HG02970 (cell line): ENCODE measurements at regions not wholly inside any gene's neighbourhood (a gene's known extent, or its start where the extent isn't known, plus 50 kb on each side); places are given as distances from the start of the nearest gene placed in this dataset.

Experiments used
- ATAC-seq: cut with Tn5 transposase; IDR thresholded peaks from one replicate; pipeline ENCODE4 v1.9.1; 2021; ENCODE audit warnings: mild to moderate bottlenecking, moderate library complexity, moderate number of reproducible peaks; ENCODE audit not compliant: unreplicated experiment, low FRiP score

DNA sequence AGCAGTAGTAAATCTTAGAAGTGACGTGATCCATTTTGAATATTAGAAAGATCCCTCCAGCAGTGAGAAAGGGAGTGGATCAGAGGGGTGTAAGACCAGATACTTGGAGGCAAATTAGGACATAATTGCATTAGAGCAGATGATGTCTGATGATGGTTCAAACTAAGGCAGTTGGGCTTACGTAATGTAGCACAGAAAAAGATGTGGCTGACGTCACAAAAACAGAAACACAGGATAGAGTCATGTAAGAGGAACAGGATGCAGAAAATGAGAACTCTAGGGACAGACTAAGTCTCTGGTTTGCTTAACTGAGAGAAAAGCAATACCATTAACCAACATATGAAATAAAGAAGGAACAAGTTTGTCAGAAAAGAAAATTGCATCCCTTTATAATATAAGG, 392.5 kb upstream of the DACH1 start:
- no peak for ATAC-seq

DNA sequence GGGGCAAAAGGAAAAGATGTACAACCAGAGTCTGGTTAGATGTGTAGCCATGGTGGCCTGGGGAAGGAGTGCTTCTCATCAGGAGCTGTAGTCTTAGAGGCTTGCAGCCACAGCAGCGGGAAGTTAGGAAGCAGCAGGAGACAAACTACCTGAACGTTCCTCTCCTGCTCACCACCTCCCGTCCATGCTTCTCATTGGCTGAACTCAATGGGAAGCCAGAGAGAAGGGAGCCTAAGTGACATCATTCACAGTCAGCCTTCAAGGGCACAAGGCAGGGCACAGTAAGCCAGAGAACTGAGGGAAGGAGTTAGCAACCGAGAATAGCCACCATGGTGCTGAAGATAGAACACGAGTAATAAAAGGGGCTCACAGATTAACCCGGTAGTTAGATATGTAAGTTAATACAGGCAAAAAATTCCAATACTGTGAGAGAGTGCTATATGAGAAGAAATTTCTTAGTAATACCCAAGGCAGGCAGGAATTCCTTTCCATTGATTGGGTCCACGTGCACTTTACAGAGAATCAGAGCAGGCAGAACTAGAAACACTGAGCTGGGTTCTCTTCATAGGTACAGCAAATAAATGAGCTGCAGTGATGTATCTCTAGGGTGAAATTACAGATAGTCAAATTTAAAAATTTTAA, 391.5 kb upstream of the DACH1 start:
- no peak for ATAC-seq

DNA sequence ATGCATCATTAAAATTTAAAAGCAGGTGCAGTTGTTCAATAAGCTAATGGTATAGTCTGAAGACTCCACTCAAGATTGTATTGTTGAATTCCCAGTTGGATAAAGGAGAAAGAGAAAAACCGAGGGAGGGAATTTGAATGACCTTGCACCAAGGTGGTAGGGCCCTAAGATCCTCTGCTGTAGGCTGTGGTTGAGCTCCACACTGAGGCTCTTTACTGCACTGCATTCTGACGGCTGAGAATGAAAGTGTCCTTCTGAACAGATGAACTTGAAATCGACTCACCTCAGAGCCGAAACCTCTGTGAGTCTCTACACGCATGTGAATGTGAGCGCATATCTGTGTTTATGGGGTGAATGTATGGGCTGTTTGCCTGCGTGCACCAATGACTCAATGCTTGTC, 388.9 kb upstream of the DACH1 start:
- ATAC-seq: no peak

DNA sequence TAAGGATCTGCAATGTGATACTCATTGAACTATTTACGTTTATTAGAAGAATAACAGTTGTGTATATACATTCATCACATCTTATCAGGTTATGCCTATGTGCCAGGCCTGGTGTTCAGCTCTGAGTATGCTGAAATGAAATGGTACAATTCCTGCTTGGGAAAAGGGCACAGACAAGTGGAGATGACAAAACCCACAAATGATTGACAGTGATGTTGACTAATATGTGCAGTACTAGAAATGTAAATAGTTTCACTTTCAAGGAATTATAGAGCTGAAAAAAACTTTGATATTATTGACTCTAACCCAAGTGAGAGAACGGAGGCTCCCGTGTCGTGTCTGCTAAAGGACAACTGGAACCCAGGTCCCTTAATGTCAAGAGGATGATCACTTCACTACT, 386.8 kb upstream of the DACH1 start:
- ATAC-seq: no peak

DNA sequence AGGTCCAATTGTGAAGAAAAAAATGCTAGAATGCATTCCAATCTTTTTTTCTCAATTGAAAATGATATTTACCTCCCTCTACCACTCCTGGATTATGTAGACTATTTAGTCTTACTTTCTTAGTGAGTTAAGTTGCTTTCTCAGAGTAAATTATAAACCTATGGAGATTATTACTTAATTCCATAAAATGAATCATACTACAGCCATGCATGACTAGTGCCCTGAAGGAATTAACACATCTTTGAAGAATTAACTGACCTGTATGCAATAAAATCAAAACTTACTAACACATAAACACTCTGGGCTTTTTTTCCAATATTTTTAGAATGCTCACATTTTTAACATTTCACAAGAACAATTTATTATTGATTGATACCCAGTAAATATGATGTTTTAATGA, 379.4 kb upstream of the DACH1 start:
- no peak for ATAC-seq

DNA sequence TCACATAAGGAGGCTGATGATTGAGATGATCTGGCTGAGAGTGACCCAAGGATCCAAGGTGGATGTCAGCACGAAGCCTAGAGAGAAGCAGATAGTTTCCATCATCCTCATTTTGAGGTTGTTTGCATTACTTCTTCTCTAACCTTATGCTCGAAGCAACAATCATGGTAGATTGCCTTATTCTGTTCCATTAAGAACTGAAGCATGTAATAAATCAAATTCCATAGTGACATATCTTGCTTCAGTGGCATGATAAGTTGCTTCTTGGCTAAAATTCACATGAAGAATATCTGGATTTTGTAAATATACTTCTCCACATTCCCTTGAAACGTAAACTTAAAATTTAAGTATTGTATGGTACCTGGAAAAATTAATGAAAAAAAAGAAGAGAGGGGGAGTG, 377.8 kb upstream of the DACH1 start:
- ATAC-seq: no peak

DNA sequence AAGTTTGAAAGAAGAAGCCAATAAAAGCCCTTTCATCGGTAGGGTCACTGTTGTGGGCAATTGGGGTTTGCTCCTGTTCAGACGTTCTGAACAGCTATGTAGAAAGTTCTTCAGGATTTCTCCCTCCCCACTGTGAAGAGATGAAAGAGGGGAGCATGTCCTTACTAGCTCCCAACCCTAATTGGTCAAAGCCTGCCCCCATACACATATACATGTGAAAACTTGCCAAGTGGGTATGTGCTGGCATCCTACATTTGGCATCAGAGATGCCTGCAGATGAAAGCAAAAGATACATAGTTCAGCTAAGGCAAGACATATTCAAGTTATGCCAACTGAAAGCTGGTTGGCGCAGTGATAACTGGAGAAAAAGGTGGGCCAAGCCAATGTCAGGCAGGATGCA, 363.1 kb upstream of the DACH1 start:
- ATAC-seq: no peak

DNA sequence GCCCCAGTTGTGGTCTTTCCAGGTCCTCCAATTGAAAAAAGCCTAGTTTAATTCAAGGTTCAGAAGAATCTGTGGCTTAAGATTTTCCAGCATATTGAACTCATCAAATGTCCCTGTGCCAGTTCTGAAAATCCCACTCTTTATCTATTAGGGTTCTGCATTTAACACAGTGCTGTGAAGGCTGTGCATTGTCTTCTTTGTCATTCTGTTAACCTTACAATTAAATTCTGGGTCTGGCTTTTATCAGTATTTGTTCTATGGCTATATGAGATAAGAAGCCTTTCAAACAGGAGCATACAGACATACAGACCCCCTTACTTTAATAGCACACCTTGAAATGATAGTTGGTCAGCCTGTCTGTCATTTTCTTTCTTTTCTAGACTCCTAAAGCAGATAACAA, 362.1 kb upstream of the DACH1 start:
- ATAC-seq: no peak

DNA sequence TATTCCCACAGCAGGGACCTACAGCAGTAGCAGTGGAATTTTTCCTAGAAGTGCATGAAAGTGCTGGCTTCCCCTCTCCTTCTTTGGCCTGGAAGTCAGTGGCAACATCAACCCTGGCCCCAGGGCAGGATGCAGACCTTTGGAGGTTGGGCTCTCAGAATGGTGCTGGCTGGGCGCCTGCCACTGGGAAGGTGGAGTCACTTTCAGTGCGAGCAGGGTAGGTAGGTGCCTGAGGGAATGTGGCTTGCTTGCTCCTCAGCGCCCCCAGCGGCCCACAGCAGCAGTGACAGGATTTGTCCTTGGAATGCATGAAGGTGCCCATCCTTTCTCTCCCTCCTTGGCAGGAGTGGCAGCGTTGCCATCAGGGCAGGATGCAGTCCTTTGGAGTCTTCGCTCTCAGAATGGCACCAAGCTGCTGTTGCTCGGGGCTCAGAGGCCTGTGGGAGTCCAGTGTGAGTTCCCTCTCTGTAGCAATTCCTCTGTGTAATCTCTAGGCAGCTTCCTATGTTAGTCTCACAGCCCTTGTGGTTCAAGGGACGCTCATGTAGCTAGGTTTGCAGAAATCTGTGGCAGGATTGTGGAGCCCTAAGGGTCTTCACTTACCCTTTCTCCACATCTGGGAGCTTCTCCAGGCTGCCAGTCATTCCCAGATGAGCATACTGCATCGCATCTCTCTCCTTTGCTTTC, 354.4 kb upstream of the DACH1 start:
- ATAC-seq: no peak

DNA sequence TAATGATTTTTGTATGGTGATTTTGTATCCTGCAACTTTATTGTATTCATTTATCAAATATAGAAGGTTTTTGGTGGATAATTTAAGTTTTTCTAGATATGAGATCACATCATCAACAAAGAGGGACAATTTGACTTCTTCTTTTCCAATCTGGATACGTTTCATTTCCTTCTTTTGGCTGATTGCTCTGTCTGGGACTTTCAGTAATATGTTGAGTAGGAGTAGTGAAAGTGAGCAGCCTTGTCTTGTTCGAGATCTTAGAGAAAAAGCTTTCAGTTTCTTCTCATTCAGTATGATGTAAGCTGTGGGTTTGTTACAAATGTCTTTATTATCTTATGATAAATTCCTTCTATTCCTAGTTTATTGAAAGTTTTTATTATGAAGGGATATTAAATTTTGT, 352.0 kb upstream of the DACH1 start:
- no peak for ATAC-seq

DNA sequence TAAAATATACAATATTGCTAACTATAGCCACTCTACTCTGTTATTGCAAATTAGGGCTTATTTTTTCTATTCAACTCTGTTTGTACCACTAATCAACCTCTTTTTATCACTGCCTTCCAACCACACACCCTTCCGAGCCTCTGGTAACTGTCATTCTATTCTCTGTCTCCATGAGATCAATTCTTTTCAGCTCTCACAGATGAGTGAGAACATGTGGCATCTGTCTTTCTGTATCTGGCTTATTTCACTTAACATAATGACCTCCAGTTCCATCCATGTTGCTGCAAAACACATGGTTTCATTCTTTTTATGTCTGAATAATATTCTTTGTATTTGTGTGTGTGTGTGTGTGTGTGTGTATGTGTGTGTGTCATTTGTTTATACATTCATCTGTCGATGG, 350.1 kb upstream of the DACH1 start:
- no peak for ATAC-seq

DNA sequence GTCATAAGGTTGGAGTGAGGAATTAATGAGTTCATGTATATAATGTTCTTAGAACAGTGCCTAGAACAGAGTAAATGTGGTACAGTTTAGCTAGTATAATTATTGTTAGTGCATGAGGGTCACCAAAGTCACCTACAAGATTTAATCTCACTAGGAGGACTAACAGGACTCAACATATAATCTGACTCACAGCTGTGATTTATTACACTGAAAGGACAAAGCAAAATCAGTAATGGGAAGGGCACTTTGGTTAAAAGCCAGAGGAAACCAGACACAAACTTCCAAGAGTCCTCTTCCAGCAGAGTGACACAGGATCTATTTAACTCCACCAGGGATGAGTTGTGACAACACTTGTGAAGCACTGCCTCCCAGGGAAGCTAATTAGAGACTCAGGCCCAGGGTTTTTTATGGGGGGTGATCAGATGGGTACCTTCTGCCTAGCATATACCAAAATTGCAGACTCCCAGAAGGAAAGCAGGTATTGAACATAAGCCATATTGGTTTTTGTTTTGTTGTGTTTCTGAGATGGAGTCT, 341.2 kb upstream of the DACH1 start:
- no peak for ATAC-seq

DNA sequence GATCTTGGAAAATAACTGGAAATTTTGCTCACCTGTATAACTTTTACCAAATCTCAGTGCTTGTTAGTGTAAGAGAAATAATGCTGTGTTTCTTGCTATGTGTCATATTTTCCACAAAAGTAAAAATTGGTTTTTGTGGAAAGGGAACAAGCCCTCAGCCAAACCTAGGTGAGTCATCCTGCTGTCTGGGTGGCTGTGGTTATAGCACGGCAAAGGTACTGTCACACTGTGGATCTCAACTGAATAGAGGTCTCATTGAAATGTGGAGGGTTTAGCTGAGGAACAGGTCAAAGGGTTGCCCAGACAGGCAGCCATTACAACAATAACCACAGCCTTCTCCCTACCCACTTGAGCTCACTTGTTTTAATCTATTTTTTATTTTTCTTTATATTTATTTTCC, 338.8 kb upstream of the DACH1 start:
- no peak for ATAC-seq

DNA sequence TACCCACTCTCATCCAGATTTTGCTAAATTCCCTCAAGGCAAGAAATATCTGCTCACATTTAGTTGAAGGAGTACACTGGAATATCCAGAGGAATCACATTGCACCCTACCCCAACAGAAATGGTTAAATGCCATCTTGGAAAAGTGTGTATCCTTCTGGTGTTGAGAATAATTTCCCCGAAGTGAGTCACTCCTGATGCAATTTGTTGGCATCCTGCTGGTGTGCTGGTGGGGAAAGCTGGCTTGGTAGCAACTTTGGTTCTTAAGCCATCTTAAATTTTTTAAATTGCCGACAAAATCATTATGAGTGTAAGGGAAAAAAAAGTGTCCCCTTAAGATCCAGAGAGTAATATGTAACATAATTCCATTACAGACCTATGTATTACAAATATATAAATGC, 337.3 kb upstream of the DACH1 start:
- ATAC-seq: no peak

DNA sequence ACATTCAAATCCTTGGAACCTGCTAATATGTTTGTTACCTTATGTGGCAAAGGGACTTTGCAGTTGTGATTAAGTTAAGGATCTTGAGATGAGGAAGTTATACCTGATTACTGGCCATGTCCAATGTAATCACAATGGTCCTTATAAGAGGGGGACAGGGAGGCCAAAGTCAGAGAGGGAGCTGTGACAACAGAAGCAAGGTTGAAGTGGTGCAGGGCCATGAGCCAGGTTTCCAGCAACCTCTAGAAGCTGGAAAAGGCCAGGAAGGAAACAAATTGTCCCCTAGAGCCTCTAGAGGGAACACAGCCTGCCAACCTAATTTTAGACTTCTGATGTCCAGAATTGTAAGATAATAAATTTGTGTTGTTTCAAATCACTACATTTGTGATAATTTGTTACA, 334.7 kb upstream of the DACH1 start:
- ATAC-seq: no peak

DNA sequence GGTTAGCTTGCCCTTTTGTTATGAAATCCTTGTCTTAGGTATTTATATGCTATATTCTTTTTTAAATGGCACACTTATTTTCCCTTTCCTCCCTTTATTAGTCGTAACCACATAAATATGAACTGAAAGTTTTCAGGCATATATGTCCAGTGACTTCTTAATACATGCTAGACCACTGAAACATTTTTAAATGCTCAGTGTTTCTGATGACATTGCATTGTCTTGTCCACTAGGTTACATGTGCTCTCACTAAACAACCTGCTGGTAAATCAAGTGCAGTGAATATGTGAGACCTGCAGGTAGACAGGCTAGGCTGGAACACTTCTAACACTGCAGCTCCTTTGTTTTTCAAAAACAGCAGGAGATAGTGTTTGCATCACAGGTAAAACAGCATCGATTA, 332.6 kb upstream of the DACH1 start:
- ATAC-seq: no peak

DNA sequence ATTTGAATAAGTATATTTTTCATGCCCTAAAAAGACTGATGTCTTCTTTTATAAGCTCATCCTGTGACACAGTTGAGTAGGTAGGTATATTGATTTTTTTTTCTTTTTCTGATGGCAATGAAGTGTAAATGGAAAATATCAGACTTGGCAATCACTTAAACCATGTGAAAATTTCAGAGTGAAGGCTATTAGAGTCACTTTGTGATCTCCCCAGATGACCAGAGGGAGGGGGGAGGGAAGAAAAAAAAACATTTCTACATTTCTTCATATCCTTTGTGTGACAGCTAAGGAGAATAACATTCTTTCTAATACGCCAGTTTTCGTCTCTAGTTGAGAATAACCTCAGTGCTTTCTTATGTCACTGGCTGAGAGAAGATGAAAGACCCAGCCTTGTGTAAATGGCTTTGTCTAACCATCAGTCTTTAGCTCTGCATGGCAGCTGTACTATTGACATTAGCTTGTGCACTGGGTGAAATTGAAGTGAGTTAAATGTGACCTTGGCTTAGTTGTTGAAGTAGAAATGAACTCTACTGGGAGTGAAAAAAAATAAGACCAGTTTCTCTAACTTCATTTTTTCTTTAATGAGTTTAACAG, 332.1 kb upstream of the DACH1 start:
- no peak for ATAC-seq

DNA sequence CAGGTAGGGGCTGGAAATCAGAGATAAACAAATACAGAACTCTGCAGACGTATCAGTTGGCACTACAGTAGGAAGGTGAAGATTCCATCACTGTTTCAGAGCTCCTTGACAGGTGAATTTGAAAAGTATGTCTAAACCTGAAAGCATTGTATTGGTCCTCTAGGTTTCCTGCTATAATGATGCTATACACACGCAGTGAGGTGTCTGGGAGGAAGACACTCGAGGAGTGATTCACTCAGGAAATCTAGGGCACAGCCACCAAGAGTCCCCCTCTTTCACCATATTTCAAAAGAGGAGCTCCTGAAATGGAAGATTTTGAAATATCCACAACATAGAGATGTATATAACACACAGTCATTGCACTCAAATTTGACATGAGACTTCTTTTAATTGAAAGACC, 331.0 kb upstream of the DACH1 start:
- no peak for ATAC-seq

DNA sequence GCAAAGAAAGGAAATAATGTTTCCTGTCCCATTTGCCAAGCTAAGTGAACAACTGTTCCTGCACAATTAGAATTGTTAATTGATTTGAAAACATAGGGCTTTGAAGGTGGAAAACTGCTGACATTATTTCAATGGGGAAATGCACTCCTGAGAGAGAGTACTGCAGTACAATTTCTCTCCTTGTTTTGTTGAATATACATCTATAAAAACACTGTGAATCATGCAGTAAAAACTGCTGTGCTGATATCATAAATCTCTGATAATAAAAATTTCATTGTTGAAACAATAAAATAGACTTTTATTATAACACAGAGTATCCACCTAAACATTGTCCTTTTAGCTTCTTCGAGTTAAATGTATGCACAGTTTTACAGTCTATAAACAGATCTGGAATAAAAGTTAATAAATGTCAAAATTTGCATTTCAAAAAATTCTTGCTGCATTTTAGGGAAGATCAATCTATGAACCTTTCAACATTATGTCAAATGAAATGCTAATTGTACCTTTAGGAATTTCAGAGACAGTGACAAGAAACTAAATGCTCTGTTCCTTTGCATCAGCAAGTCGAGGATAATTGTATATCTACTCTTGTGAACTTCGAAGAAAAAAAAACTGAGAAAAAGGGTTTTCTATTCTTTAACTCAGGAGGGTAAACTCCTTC, 328.2 kb upstream of the DACH1 start:
- no peak for ATAC-seq

DNA sequence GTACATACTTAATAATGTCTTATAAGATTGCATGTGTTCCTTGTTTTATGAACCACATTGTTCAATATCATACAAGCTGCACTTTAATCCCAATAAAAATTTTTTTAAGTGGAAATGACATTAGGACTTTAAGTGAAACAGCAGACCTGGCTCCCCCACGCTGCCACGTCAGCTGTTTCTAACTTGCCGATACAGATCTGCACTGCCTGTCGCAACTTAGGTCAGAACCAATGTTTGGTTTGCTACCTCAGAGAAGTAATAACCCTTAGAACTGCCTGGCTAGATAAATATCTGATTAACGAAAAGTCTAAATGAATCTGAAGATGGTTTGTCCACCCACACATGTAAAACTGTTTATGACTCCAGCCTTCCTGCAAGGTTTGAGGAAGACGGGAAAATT, 327.5 kb upstream of the DACH1 start:
- ATAC-seq: no peak

DNA sequence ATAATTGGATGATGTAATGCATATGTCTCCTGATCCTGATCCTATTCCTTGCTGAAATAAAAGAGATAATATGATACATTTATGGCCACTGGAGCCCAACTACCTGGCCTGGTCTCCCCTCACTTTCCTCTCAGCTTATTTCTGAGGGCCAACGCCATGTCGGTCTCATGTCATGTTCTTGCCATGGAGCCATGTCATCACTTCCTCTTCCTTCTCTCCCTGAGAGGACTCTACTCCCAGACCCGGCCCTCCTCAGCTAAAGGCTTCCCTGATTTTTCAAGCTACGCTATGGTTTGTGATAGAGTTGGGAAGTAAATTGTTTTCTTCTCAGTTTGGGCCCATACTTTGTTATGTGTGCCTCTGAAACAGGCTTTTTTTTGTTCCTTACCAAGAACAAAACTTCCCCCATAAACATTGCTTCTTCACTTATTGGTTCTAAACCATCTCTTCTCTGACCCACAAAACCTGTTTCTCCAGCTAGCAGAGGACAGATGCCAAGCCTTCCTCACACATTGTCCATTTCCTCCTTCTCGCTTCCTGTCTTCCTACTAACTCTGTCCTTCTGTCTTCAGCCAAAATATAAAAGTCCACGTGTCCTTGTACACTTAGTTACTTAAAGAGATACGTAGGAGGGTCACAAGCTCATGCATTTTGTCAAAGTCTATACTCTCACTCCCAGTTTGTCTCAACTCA, 319.9 kb upstream of the DACH1 start:
- ATAC-seq: no peak
